ENCODE measurements at regions not wholly inside any gene's neighbourhood (a gene's known extent, or its start where the extent isn't known, plus 50 kb on each side); places are given as distances from the start of the nearest gene placed in this dataset.
"Not testable (repeated sequence)": the region's sequence is repeated elsewhere in the genome, so short reads cannot be mapped to it uniquely, and the experiment has no call there.

- no peak for DNase-seq (ENCODE audit: low read depth in 1 of 2, low spot score in 2 of 2)
- H3K36me3 ChIP-seq = no peaks in the 10 kb centered on the region
Measured at GRCh38 chr13:90726375-90726774, 621.1 kb upstream of the MIR17HG start.

GRCh38 chr13:90732049-90732448 lies 615.4 kb upstream of the MIR17HG start:
- Histone ChIP-seq H3K9me3 (replicated peaks) (no peaks in the 10 kb centered on the region), H3K4me1 (replicated peaks) (no peaks in the 10 kb centered on the region), H3K27ac (no peak overlapping the region), H3K36me3 (no peaks in the 10 kb centered on the region), H3K4me3 (no peak overlapping the region), H3K27me3 (replicated peaks) (no peaks in the 10 kb centered on the region)
- DNase-seq (ENCODE audit: low read depth in 1 of 2, low spot score in 2 of 2) = no peak

More at GRCh38 chr13:90726375-90726774, 621.1 kb upstream of the MIR17HG start:
- Histone ChIP-seq H3K4me1 (replicated peaks) (no peaks in the 10 kb centered on the region), H3K27me3 (replicated peaks) (no peaks in the 10 kb centered on the region), H3K4me3 (no peak overlapping the region), H3K9me3 (replicated peaks) (no peaks in the 10 kb centered on the region), H3K27ac (no peak overlapping the region)

GRCh38 chr13:90734497-90734896 lies 613.0 kb upstream of the MIR17HG start:
- not testable (repeated sequence) for H3K36me3 ChIP-seq; H3K4me3 ChIP-seq; H3K27ac ChIP-seq; H3K4me1 ChIP-seq (replicated peaks); H3K27me3 ChIP-seq (replicated peaks); H3K9me3 ChIP-seq (replicated peaks); DNase-seq (ENCODE audit: low read depth in 1 of 2, low spot score in 2 of 2)

GRCh38 chr13:90738881-90739280 lies 608.6 kb upstream of the MIR17HG start:
- H3K4me3 ChIP-seq = no peak overlapping the region
- H3K4me1 ChIP-seq (replicated peaks) = no peaks in the 10 kb centered on the region
- H3K27me3 ChIP-seq (replicated peaks) = no peaks in the 10 kb centered on the region
- H3K36me3 ChIP-seq = no peaks in the 10 kb centered on the region
- no peaks in the 10 kb centered on the region for H3K9me3 ChIP-seq (replicated peaks)
- H3K27ac ChIP-seq = no peak overlapping the region
- DNase-seq (ENCODE audit: low read depth in 1 of 2, low spot score in 2 of 2) = peak in 1 of 2 experiments; percentile 12

DNA sequence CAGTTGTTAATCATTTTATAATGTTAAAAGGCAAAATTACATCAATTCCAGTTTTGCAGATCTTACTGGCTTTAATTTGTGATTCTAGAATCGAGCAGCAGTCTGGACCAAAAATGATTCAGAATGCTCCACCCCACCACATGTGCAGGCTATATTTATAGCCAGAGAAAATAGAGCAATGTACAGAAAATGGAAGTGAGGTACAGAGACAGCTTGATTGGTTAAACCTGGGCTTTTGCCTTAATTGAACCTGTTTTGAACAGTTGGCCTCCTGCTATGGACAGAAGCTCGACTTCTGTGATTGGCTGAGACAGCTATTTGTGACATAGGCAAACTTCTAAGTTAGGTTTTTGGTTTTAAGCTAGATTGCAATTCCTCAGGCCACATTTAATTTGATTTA lies 607.4 kb upstream of the MIR17HG start:
- Histone ChIP-seq H3K27ac (no peak overlapping the region), H3K27me3 (replicated peaks) (no peaks in the 10 kb centered on the region), H3K4me3 (no peak overlapping the region), H3K36me3 (no peaks in the 10 kb centered on the region), H3K4me1 (replicated peaks) (no peaks in the 10 kb centered on the region), H3K9me3 (replicated peaks) (no peaks in the 10 kb centered on the region)
- DNase-seq (ENCODE audit: low read depth in 1 of 2, low spot score in 2 of 2) = no peak

GRCh38 chr13:90742381-90742780 lies 605.1 kb upstream of the MIR17HG start:
- no peaks in the 10 kb centered on the region for H3K4me1 ChIP-seq (replicated peaks)
- no peak overlapping the region for H3K27ac ChIP-seq
- no peaks in the 10 kb centered on the region for H3K36me3 ChIP-seq
- no peaks in the 10 kb centered on the region for H3K27me3 ChIP-seq (replicated peaks)
- no peak overlapping the region for H3K4me3 ChIP-seq
- no peaks in the 10 kb centered on the region for H3K9me3 ChIP-seq (replicated peaks)
- DNase-seq (ENCODE audit: low read depth in 1 of 2, low spot score in 2 of 2) = no peak

DNA sequence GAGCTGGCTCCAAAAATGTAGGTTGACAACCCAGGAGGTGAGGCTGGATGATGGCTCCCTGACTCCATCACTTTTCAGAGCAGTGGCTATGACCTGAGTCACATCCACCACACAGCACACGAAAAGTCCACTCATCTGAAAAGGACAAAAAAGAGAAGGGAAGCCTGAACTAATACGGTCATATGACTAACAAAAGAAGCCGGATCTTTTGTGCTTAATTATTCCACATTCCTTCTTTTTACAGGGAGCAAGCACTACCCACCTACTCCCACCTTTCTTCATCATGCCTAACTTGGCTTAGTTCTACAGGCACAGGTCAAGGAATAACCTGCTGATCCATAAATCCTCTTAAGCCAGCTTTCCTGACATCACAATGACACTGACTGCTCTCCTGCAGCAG lies 601.3 kb upstream of the MIR17HG start:
- Histone ChIP-seq H3K27ac (no peak overlapping the region), H3K36me3 (no peaks in the 10 kb centered on the region), H3K4me3 (no peak overlapping the region), H3K9me3 (replicated peaks) (no peaks in the 10 kb centered on the region), H3K27me3 (replicated peaks) (no peaks in the 10 kb centered on the region), H3K4me1 (replicated peaks) (no peaks in the 10 kb centered on the region)
- DNase-seq (ENCODE audit: low read depth in 1 of 2, low spot score in 2 of 2) = no peak

- H3K36me3 ChIP-seq = no peaks in the 10 kb centered on the region
- H3K27ac ChIP-seq = no peak overlapping the region
- DNase-seq (ENCODE audit: low read depth in 1 of 2, low spot score in 2 of 2) = no peak
- H3K4me3 ChIP-seq = no peak overlapping the region
- no peaks in the 10 kb centered on the region for H3K4me1 ChIP-seq (replicated peaks)
- no peaks in the 10 kb centered on the region for H3K9me3 ChIP-seq (replicated peaks)
- H3K27me3 ChIP-seq (replicated peaks) = no peaks in the 10 kb centered on the region
Measured at GRCh38 chr13:90750021-90750420, 597.5 kb upstream of the MIR17HG start.

- Histone ChIP-seq H3K9me3 (replicated peaks) (no peaks in the 10 kb centered on the region), H3K4me1 (replicated peaks) (no peaks in the 10 kb centered on the region), H3K27me3 (replicated peaks) (no peaks in the 10 kb centered on the region), H3K27ac (no peak overlapping the region), H3K36me3 (no peaks in the 10 kb centered on the region), H3K4me3 (no peak overlapping the region)
- no peak for DNase-seq (ENCODE audit: low read depth in 1 of 2, low spot score in 2 of 2)
Measured at GRCh38 chr13:90751026-90751425, 596.5 kb upstream of the MIR17HG start.

GRCh38 chr13:90752070-90752469 lies 595.4 kb upstream of the MIR17HG start:
- H3K4me1 ChIP-seq (replicated peaks) = no peaks in the 10 kb centered on the region
- no peak overlapping the region for H3K27ac ChIP-seq
- H3K9me3 ChIP-seq (replicated peaks) = no peaks in the 10 kb centered on the region
- DNase-seq (ENCODE audit: low read depth in 1 of 2, low spot score in 2 of 2) = no peak
- H3K36me3 ChIP-seq = no peaks in the 10 kb centered on the region
- H3K27me3 ChIP-seq (replicated peaks) = no peaks in the 10 kb centered on the region
- no peak overlapping the region for H3K4me3 ChIP-seq

DNA sequence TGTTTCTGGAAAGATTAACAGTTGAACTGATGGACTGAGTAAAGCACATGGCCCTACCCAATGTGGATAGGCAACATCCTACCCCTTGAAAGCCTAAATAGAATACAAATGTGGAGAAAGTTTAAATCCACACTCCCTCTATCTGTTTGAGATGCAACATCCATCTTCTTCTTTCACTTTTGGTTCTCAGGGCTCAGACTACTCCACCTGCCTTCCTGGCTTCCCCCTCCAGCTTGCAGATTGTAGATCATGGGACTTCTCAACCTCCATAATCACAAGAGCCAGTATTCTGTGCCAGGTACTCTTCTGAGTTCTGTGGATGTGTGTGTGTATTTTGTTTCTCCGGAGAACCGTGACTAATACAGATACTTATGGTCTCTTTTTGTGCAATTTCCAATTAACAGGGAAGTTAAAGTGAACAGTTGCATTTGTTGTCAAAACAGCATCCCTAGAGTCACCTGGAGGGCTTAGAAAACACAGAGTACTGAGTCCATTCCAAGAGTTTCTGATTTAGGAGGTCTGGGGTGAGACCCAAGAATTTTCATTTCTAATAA lies 590.3 kb upstream of the MIR17HG start:
- no peak for DNase-seq (ENCODE audit: low read depth in 1 of 2, low spot score in 2 of 2)
- no peak overlapping the region for H3K27ac ChIP-seq

GRCh38 chr13:90760639-90761038 lies 586.8 kb upstream of the MIR17HG start:
- no peak overlapping the region for H3K4me3 ChIP-seq
- DNase-seq (ENCODE audit: low read depth in 1 of 2, low spot score in 2 of 2) = no peak
- no peaks in the 10 kb centered on the region for H3K36me3 ChIP-seq
- no peaks in the 10 kb centered on the region for H3K9me3 ChIP-seq (replicated peaks)
- no peak overlapping the region for H3K27ac ChIP-seq
- no peaks in the 10 kb centered on the region for H3K27me3 ChIP-seq (replicated peaks)
- H3K4me1 ChIP-seq (replicated peaks) = no peaks in the 10 kb centered on the region

More for the DNA sequence above, 590.3 kb upstream of the MIR17HG start:
- Histone ChIP-seq H3K36me3 (no peaks in the 10 kb centered on the region), H3K9me3 (replicated peaks) (no peaks in the 10 kb centered on the region), H3K4me3 (no peak overlapping the region), H3K27me3 (replicated peaks) (no peaks in the 10 kb centered on the region), H3K4me1 (replicated peaks) (no peaks in the 10 kb centered on the region)

DNA sequence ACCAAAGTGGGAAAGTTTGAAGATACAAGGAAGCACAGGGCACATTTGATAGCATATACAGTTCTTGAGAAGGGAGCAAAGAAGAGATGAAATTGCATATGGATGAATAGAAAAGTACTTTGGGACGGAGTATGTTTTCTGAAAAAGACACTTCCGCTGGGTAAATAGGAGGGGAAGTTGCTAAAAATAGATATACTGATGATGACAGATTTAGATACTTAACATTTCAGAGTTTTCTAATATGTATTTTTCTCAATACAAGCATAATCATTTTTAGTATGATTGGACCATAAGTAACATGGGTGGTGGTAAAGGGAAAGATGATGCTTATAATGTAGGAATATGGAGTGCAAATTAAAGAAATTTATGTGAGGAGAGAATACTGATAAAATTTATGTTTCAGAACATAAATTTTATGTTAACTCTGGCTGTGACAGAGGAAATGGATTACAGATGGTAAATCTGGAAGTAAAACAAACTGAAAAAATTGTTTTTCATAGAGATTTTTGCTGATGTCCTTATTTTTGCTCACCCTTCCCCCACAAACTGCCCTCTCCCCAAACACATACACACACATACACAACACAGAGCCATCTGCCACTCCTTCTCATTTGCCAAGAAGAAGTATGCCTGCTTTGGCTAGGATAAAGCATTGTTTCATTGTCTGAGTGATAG lies 583.9 kb upstream of the MIR17HG start:
- Histone ChIP-seq H3K27ac (no peak overlapping the region), H3K9me3 (replicated peaks) (no peaks in the 10 kb centered on the region), H3K36me3 (no peaks in the 10 kb centered on the region), H3K4me3 (no peak overlapping the region), H3K27me3 (replicated peaks) (no peaks in the 10 kb centered on the region), H3K4me1 (replicated peaks) (no peaks in the 10 kb centered on the region)
- DNase-seq (ENCODE audit: low read depth in 1 of 2, low spot score in 2 of 2) = no peak

GRCh38 chr13:90766386-90766902 lies 581.0 kb upstream of the MIR17HG start:
- no peaks in the 10 kb centered on the region for H3K9me3 ChIP-seq (replicated peaks)
- H3K27me3 ChIP-seq (replicated peaks) = no peaks in the 10 kb centered on the region
- DNase-seq (ENCODE audit: low read depth in 1 of 2, low spot score in 2 of 2) = no peak
- no peak overlapping the region for H3K4me3 ChIP-seq
- no peaks in the 10 kb centered on the region for H3K36me3 ChIP-seq
- H3K4me1 ChIP-seq (replicated peaks) = no peaks in the 10 kb centered on the region
- H3K27ac ChIP-seq = no peak overlapping the region

- Histone ChIP-seq H3K27ac (no peak overlapping the region), H3K4me3 (no peak overlapping the region), H3K9me3 (replicated peaks) (no peaks in the 10 kb centered on the region), H3K27me3 (replicated peaks) (no peaks in the 10 kb centered on the region), H3K4me1 (replicated peaks) (no peaks in the 10 kb centered on the region), H3K36me3 (no peaks in the 10 kb centered on the region)
- DNase-seq (ENCODE audit: low read depth in 1 of 2, low spot score in 2 of 2) = no peak
Measured at GRCh38 chr13:90768116-90768515, 579.4 kb upstream of the MIR17HG start.
